Right lobe of liver (tissue), 6 donors: ENCODE measurements at regions not wholly inside any gene's neighbourhood (a gene's known extent, or its start where the extent isn't known, plus 50 kb on each side); places are given as distances from the start of the nearest gene placed in this dataset.
A peak's percentile ranks its signal among the peaks of the same experiment; 100 is the strongest.

ENCODE experiments used
- ATAC-seq, 4 donors: fragments of 200-7000 bp; cut with Tn5 transposase; one replicate each; pipeline ENCODE4 v1.9.1; 2020; ENCODE audit warnings: mild to moderate bottlenecking in 4 of 4, moderate library complexity in 4 of 4
- DNase-seq, 3 donors: peaks; one replicate each; pipeline ENCODE4 v3.0.0-alpha.2; 2020
- H3K27ac ChIP-seq, 3 donors: fragments of 200-600 bp; one replicate each; pipeline ENCODE4 v1.8.0; 2022
- H3K27me3 ChIP-seq, 2 donors: fragments of 200-600 bp; one replicate each; pipeline ENCODE4 v1.8.0; 2022
- H3K36me3 ChIP-seq, 4 donors: fragments of 200-600 bp; sonication (generic) in 1 of 4; one replicate each; pipeline versions ENCODE4 v1.5.1 to v1.8.0; 2017 to 2022; ENCODE audit warnings: control low read depth in 1 of 4
- H3K4me1 ChIP-seq, 4 donors: fragments of 200-600 bp; sonication (generic) in 1 of 4; one replicate each; pipeline versions ENCODE4 v1.5.1 to v1.8.0; 2017 to 2022; ENCODE audit warnings: control low read depth in 1 of 4
- H3K4me3 ChIP-seq, 3 donors: fragments of 200-600 bp; one replicate each; pipeline ENCODE4 v1.8.0; 2022
- H3K9me3 ChIP-seq, 4 donors: fragments of 200-600 bp; sonication (generic) in 1 of 4; one replicate each; pipeline versions ENCODE4 v1.5.1 to v1.8.0; 2017 to 2022; ENCODE audit warnings: control low read depth in 1 of 4
- CTCF ChIP-seq, 4 donors: fragments of 200-600 bp in 3 of 4; fragments of 450-650 bp in 1 of 4; IDR thresholded peaks; one replicate each; pipeline versions ENCODE4 v1.5.1 to v1.8.0; 2016 to 2022; ENCODE audit warnings: antibody characterized with exemption in 4 of 4, mild to moderate bottlenecking in 2 of 4
- POLR2A ChIP-seq: fragments of 450-650 bp; IDR thresholded peaks from one replicate; pipeline ENCODE4 v1.6.1; 2017; ENCODE audit warnings: antibody characterized with exemption, mild to moderate bottlenecking
- WGBS: methylation state at CpG from one replicate; pipeline ENCODE4 v1.1.6; 2018; ENCODE audit warnings: low coverage, low lambda C conversion rate; ENCODE audit not compliant: insufficient coverage; ENCODE audit errors: missing lambda C conversion rate; 5-methylcytosine and 5-hydroxymethylcytosine counted together
- intact Hi-C, 2 donors: fragments of 100-400 bp; cut with DNase I; formaldehyde crosslinking; loops; one replicate each; pipeline versions ENCODE4 v1.11.2 to v1.14.1; 2022
- donor health status: DM: no; HTN: yes; CAD: no.
- donor health status: DM: no; HTN: no; CAD: no.
- donor health status: DM: no; HTN: no; CAD: no.
- donor health status: DM: no; HTN: yes; CAD: no.
- donor health status: DM: no; HTN: yes; CAD: no.

GRCh38 chr1:219989766-219990165 lies 56.5 kb downstream of the EPRS1 start:
- 48% methylated on average over 4 of the region's 4 CpGs for WGBS

GRCh38 chr1:219988818-219989217 lies 57.5 kb downstream of the EPRS1 start:
- no peak for TF ChIP-seq POLR2A
- no peak for TF ChIP-seq CTCF (IDR thresholded peaks at IDR 0.05)
- ATAC-seq (peak in 2 of 4 donors; percentile 10 to 45), DNase-seq (no peak)
- H3K27me3 ChIP-seq = no peaks in the 10 kb centered on the region
- peaks cover 0 to 6% (median 2%) of the 10 kb centered on the region in 4 donors for H3K36me3 ChIP-seq
- no peak overlapping the region for H3K4me3 ChIP-seq
- peak overlapping the region in 1 of 3 donors; percentile 3 for H3K27ac ChIP-seq
- intact Hi-C loops = no loop called here
- H3K9me3 ChIP-seq = no peaks in the 10 kb centered on the region
- H3K4me1 ChIP-seq = peaks cover 0 to 43% (median 10%) of the 10 kb centered on the region in 4 donors

More at GRCh38 chr1:219989766-219990165, 56.5 kb downstream of the EPRS1 start:
- no peak for ATAC-seq
- TF ChIP-seq POLR2A (no peak), CTCF (IDR thresholded peaks at IDR 0.05) (no peak)
- no peak overlapping the region for H3K4me3 ChIP-seq
- intact Hi-C loops = no loop called here
- no peak for DNase-seq
- H3K36me3 ChIP-seq = peaks cover 0 to 6% (median 2%) of the 10 kb centered on the region in 4 donors
- no peaks in the 10 kb centered on the region for H3K9me3 ChIP-seq
- peaks cover 0 to 43% (median 10%) of the 10 kb centered on the region in 4 donors for H3K4me1 ChIP-seq
- H3K27ac ChIP-seq = no peak overlapping the region
- H3K27me3 ChIP-seq = no peaks in the 10 kb centered on the region

GRCh38 chr1:219988387-219988786 lies 57.9 kb downstream of the EPRS1 start:
- no peaks in the 10 kb centered on the region for H3K27me3 ChIP-seq
- intact Hi-C loops = no loop called here
- H3K4me1 ChIP-seq = peaks cover 0 to 42% (median 10%) of the 10 kb centered on the region in 4 donors
- no peak overlapping the region for H3K4me3 ChIP-seq
- 78% methylated on average over 5 of the region's 5 CpGs for WGBS
- no peak for ATAC-seq
- peaks cover 0 to 8% (median 2%) of the 10 kb centered on the region in 4 donors for H3K36me3 ChIP-seq
- DNase-seq = no peak
- TF ChIP-seq CTCF (IDR thresholded peaks at IDR 0.05) (no peak), POLR2A (no peak)
- peak overlapping the region in 1 of 3 donors; percentile 3 for H3K27ac ChIP-seq
- no peaks in the 10 kb centered on the region for H3K9me3 ChIP-seq

- 91% methylated on average over 2 of the region's 2 CpGs for WGBS
- peaks cover 0 to 34% (median 5%) of the 10 kb centered on the region in 4 donors for H3K4me1 ChIP-seq
- no peaks in the 10 kb centered on the region for H3K27me3 ChIP-seq
- H3K27ac ChIP-seq = no peak overlapping the region
- no peak for ATAC-seq
- H3K36me3 ChIP-seq = peaks cover 0 to 18% (median 2%) of the 10 kb centered on the region in 4 donors
- intact Hi-C loops = no loop called here
- DNase-seq = no peak
- H3K4me3 ChIP-seq = no peak overlapping the region
- no peaks in the 10 kb centered on the region for H3K9me3 ChIP-seq
- TF ChIP-seq POLR2A (no peak), CTCF (IDR thresholded peaks at IDR 0.05) (no peak)
Observed at GRCh38 chr1:219987325-219987724, 59.0 kb upstream of the SLC30A10 start.

GRCh38 chr1:219985169-219985568 lies 56.8 kb upstream of the SLC30A10 start:
- peaks cover 0 to 29% (median 2%) of the 10 kb centered on the region in 4 donors for H3K36me3 ChIP-seq
- ATAC-seq = no peak

More at GRCh38 chr1:219985169-219985568, 56.8 kb upstream of the SLC30A10 start:
- Histone ChIP-seq H3K9me3 (no peaks in the 10 kb centered on the region), H3K4me1 (peaks cover 0 to 24% (median 0%) of the 10 kb centered on the region in 4 donors), H3K4me3 (no peak overlapping the region), H3K27ac (no peak overlapping the region), H3K27me3 (no peaks in the 10 kb centered on the region)
- TF ChIP-seq POLR2A = no peak
- TF ChIP-seq CTCF (IDR thresholded peaks at IDR 0.05) = no peak
- DNase-seq = no peak
- WGBS = 86% methylated on average over 3 of the region's 3 CpGs
- intact Hi-C loops = no loop called here
